ENCODE measurements at regions not wholly inside any gene's neighbourhood (a gene's known extent, or its start where the extent isn't known, plus 50 kb on each side); places are given as distances from the start of the nearest gene placed in this dataset.

DNA sequence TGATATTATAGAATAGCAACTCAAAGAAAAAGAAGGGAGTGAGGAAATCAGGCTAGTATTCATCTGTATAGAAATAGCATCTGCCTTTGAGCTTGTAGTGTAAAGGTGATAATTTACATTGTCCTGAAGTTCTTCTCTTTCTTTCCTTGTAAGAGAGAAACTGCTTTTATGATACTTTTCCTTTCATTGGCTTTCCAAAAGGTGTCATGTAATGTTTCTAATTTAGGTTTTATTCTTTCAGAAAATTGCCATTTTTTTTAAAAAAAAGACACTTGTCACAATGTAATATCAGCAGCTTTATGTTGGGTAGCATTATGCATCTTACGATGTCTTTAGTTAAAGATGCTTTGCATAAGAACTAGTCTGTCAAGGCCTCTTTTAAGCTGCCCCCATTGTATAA is 1153.8 kb upstream of the PCDH7 start:
- H3K4me3 ChIP-seq (ENCODE audit: low read depth, low read length), result no peak overlapping the region
- TF ChIP-seq, protein P1, sequence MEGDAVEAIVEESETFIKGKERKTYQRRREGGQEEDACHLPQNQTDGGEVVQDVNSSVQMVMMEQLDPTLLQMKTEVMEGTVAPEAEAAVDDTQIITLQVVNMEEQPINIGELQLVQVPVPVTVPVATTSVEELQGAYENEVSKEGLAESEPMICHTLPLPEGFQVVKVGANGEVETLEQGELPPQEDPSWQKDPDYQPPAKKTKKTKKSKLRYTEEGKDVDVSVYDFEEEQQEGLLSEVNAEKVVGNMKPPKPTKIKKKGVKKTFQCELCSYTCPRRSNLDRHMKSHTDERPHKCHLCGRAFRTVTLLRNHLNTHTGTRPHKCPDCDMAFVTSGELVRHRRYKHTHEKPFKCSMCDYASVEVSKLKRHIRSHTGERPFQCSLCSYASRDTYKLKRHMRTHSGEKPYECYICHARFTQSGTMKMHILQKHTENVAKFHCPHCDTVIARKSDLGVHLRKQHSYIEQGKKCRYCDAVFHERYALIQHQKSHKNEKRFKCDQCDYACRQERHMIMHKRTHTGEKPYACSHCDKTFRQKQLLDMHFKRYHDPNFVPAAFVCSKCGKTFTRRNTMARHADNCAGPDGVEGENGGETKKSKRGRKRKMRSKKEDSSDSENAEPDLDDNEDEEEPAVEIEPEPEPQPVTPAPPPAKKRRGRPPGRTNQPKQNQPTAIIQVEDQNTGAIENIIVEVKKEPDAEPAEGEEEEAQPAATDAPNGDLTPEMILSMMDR (IDR thresholded peaks at IDR 0.05; ENCODE audit: low read depth, low read length), result no peak

DNA sequence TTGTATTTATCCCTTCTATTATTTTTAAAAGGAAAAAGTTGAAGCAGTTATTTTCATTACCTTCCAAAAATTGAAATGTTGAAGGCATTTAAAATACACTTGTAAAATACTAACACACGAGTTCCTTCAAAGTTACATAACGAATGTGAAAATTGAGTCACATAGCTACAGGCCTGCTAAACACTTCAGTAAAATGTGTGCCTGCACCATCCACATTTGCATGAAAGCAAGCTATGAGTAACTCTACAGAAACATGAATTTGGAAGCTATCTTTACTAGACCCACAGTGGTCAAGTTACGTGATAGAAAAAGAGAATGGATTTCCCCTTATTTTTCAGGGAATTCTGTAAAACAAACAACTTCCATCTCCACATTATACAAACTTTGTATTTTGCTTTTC is 1148.8 kb upstream of the PCDH7 start:
- Histone ChIP-seq H3K9me3 (no peaks in the 10 kb centered on the region), H3K27me3 (no peaks in the 10 kb centered on the region)

More for the DNA sequence above, 1153.8 kb upstream of the PCDH7 start:
- no peak for DNase-seq
- no peaks in the 10 kb centered on the region for H3K27me3 ChIP-seq
- H3K4me1 ChIP-seq, result no peaks in the 10 kb centered on the region
- no peaks in the 10 kb centered on the region for H3K9me3 ChIP-seq
- no peaks in the 10 kb centered on the region for H3K36me3 ChIP-seq

DNA sequence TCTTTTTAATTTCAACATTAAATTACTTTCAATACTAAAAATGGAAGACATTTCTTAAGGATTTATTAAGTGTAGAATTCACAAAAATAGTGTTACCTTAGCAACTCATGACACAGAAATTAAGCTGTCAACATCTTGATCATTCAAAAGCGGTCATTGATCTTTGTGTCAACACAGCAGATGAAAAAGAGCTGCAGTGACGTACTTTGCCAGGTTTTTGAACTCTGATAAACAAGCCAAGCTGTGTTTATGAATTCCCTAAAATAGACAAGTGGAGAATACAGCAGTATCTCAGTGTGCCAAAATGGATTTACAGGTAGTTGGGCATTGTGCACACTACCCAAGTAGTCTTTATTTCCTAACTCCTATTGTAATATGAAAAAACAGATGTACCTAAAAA is 1141.8 kb upstream of the PCDH7 start:
- TF ChIP-seq, protein P1 (IDR thresholded peaks at IDR 0.05; ENCODE audit: low read depth, low read length), result no peak
- Histone ChIP-seq H3K4me3 (ENCODE audit: low read depth, low read length) (no peak overlapping the region), H3K36me3 (no peaks in the 10 kb centered on the region), H3K4me1 (no peaks in the 10 kb centered on the region), H3K9me3 (no peaks in the 10 kb centered on the region; the same call in 1 of the 2 replicates), H3K27me3 (no peaks in the 10 kb centered on the region)
- no peak for DNase-seq

More for the DNA sequence above, 1148.8 kb upstream of the PCDH7 start:
- TF ChIP-seq, protein P1 (IDR thresholded peaks at IDR 0.05; ENCODE audit: low read depth, low read length), result no peak
- no peaks in the 10 kb centered on the region for H3K4me1 ChIP-seq
- H3K4me3 ChIP-seq (ENCODE audit: low read depth, low read length), result no peak overlapping the region
- no peaks in the 10 kb centered on the region for H3K36me3 ChIP-seq
- no peak for DNase-seq

DNA sequence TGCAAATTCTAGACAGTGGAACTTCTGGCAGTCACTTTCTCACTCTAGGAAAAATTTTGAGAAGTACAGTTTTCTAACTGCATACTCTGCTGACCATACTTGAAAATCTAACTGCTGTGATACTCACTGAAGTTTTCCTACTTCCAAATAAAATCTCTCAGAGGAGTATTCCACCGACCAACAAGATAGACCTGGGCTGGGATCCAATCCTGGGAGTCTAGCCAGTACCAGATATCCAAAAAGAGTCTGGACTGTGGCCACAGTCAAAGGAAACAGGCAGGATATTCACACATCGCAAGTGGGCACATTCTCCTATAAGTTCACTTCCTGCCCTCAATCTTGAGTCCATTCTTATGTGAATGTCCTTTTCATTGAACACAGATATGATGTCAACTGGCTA is 1138.7 kb upstream of the PCDH7 start:
- Histone ChIP-seq H3K9me3 (no peaks in the 10 kb centered on the region; the same call in 1 of the 2 replicates), H3K27me3 (no peaks in the 10 kb centered on the region), H3K4me1 (no peaks in the 10 kb centered on the region), H3K4me3 (ENCODE audit: low read depth, low read length) (no peak overlapping the region), H3K36me3 (no peaks in the 10 kb centered on the region)
- no peak for DNase-seq
- TF ChIP-seq, protein P1 (IDR thresholded peaks at IDR 0.05; ENCODE audit: low read depth, low read length), result no peak

DNA sequence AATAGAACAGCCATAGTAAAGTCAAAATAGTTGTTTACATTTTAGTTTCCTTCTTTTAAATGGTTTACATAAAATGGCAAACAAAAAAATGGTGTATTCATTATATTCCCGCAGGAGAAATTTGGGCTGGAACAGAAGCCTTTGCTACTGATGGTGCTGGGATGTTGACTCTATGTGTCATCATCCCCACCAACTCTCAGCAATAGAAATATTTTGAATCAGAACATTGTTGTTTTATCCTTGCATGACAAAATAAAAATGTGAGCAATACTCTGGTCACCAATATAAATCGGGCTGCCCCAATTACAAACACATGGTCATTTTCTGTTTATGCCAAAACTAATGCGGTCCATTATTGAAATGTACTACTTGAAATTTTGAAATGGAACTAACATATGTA is 1131.6 kb upstream of the PCDH7 start:
- TF ChIP-seq, protein P1 (IDR thresholded peaks at IDR 0.05; ENCODE audit: low read depth, low read length), result no peak
- Histone ChIP-seq H3K36me3 (no peaks in the 10 kb centered on the region), H3K4me3 (ENCODE audit: low read depth, low read length) (no peak overlapping the region), H3K27me3 (no peaks in the 10 kb centered on the region), H3K9me3 (no peaks in the 10 kb centered on the region; the same call in 1 of the 2 replicates), H3K4me1 (no peaks in the 10 kb centered on the region)
- DNase-seq, result no peak

DNA sequence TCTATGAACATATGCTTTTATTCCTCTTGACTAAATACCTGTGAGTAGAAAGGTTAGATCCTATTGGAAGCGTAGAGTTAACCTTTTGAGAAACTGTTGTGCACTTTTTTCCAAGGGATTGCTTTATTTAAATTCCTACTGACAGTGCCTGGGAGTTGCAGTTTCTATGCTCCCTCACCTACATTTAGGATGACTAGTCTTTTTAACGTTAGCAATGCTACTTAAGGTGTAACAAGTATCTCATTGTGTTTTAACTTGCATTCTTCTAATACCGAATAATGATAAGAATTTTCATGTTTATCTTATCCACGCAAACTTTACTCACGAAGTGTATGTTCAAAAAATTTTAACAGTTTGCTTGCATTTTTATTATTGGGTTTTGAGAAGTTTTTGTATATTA is 1123.9 kb upstream of the PCDH7 start:
- H3K4me3 ChIP-seq (ENCODE audit: low read depth, low read length), result no peak overlapping the region
- no peak for DNase-seq
- no peaks in the 10 kb centered on the region for H3K4me1 ChIP-seq
- TF ChIP-seq, protein P1 (IDR thresholded peaks at IDR 0.05; ENCODE audit: low read depth, low read length), result no peak
- no peaks in the 10 kb centered on the region for H3K36me3 ChIP-seq
- H3K27me3 ChIP-seq, result no peaks in the 10 kb centered on the region
- no peaks in the 10 kb centered on the region for H3K9me3 ChIP-seq
